Fibroblast of upper back skin (primary cell): ENCODE measurements at regions not wholly inside any gene's neighbourhood (a gene's known extent, or its start where the extent isn't known, plus 50 kb on each side); places are given as distances from the start of the nearest gene placed in this dataset.

ENCODE experiments used
- DNase-seq: peaks from one replicate; pipeline ENCODE4 v3.0.0-alpha.2; 2013

GRCh38 chr7:53719122-53719521 lies 683.7 kb downstream of the POM121L12 start:
- no peak for DNase-seq

DNA sequence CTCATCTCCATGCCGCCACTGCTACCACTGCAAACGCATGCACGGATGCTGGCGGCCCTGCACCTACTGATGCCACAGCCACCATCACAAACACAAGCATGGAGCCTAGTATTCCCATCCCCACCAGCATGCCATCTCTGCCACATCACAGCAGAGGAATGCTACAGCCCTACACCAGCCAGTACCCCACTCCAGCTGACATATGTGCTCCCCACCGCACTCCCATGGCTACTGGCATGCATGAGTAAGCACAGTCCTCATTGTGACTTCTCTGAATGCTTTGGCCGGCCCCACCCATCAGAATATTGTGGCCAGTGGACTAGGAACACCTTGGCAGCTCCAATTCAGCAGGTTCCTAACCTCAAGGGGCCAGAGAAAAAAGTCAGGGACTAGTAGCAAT lies 705.5 kb downstream of the POM121L12 start:
- no peak for DNase-seq

- DNase-seq, result no peak
Observed at GRCh38 chr7:53743697-53744402, 708.4 kb downstream of the POM121L12 start.

DNA sequence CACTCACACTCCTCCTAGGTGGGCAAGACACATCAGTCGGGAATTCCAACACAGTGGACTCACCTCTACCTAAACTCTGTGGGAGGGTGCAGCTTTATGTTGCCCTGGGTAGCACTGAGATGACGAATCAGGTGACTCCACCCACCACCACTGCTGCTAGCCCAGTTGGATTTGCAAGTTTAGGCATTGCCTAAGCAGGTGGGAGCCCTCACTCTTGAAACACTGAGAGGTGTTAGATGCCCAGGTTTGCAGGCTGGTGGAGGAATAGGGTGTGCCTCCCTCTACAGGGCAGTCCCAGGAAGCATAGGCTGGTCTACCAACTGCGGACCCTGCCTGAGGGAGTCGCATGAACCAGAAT lies 708.9 kb downstream of the POM121L12 start:
- DNase-seq, result no peak

DNA sequence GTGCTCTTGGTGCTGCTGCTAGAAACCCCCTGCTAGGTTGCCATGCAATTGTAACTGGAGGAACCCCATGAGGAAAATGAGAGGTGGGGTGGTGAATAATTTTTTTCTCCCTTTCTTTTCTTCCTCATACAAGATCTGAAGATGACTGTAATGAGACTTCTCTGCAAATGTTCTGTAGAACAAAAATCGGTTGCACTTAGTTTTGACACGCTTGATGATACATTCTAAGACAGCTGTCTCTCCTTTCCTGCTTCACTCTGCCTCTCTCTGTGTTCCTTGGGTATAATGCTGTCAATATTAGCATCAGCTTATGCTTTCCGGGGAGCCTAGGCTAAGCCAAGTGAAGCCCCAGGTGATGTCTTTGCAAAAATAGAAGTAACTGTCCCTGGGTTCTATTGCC lies 721.5 kb downstream of the POM121L12 start:
- DNase-seq, result no peak

DNA sequence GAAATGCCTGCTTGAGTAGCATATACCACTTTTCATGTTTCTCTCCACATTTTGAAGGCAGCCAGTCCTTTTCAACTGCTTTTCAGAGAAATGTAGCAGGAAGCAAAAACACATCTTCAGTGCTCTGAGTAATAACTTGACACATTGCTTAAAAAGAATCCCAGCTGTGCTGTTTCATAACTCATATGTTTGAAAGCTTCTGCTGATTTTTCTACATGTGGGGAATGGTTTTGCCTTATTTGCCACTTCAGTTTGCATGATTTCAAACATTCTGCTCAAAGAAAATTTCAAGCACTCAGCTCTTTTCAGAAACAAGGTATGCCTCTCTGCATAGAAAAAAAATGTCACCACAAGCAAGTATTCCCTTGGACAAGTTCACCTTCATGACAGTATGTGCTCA lies 732.8 kb downstream of the POM121L12 start:
- DNase-seq, result no peak

GRCh38 chr7:53771701-53772100 lies 736.3 kb downstream of the POM121L12 start:
- DNase-seq, result no peak

GRCh38 chr7:53776323-53776722 lies 740.9 kb downstream of the POM121L12 start:
- no peak for DNase-seq

GRCh38 chr7:53789741-53790140 lies 752.4 kb upstream of the VSTM2A start:
- DNase-seq, result no peak

- DNase-seq, result no peak
Observed at GRCh38 chr7:53794816-53795215, 747.4 kb upstream of the VSTM2A start.

- peak; percentile 26 for DNase-seq
Observed at GRCh38 chr7:53800746-53801145, 741.4 kb upstream of the VSTM2A start.

GRCh38 chr7:53806119-53806518 lies 736.1 kb upstream of the VSTM2A start:
- no peak for DNase-seq

DNA sequence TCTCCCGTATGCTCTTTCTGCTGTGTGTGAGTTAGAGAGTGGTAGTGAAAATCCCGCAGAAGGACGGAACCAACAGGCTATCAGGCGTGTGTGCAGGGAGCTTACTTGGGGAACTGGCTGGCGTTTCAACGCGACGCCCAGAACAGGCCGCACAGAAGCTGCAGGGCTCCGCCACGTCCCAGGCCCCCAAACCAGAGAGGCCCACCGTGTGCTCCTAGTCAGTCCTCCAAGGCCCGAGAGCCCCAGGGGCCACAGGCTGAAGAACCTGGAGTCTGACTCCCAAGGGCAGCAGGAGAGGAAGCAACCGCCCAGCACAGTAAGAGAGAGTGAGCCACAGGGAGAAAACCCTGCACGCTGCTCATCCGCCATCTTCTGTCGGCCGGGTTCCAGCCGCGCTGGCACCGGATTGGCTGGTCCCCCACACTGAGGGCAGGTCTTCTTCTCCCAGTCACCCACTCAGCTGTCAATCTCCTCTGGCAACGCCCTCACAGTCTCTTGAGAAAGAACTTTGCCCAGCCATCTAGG lies 730.6 kb upstream of the VSTM2A start:
- peak; percentile 25 for DNase-seq

GRCh38 chr7:53812135-53812534 lies 730.0 kb upstream of the VSTM2A start:
- DNase-seq, result no peak

DNA sequence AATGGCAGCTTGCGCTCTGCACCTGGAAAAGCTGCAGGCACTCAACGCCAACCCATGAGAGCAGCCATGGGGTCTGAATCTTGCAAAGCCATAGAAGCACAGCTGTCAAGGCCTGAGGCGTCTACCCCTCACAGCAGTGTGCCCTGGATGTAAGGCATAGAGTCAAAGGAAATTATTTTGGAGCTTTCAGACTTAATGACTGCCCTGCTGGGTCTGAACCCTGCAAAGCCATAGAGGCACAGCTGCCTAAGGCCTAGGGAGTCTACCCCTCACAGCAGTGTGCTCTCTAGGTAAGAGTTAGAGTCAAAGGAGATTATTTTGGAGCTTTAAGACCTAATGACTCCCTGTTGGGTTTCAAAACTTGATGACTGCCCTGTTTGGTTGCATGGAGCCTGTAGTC lies 706.9 kb upstream of the VSTM2A start:
- no peak for DNase-seq

DNA sequence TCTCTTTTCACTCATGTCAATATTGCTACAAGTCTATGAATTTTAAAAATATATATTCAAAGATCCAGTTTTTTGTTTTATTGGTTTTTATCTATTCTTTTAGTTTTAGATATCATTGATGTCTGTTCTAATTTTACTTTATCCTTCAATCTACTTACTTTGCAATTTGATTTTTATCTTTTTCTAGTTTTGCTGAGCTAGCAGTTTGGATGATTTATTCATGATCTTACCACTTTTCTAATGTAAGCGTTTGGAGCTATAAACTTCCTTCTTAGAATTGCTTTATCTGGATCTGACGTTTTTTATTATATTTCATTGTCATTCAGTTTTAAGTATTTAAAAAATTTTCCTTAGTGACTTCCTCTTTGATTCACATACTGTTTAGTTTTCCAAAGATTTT lies 664.5 kb upstream of the VSTM2A start:
- DNase-seq, result no peak

DNA sequence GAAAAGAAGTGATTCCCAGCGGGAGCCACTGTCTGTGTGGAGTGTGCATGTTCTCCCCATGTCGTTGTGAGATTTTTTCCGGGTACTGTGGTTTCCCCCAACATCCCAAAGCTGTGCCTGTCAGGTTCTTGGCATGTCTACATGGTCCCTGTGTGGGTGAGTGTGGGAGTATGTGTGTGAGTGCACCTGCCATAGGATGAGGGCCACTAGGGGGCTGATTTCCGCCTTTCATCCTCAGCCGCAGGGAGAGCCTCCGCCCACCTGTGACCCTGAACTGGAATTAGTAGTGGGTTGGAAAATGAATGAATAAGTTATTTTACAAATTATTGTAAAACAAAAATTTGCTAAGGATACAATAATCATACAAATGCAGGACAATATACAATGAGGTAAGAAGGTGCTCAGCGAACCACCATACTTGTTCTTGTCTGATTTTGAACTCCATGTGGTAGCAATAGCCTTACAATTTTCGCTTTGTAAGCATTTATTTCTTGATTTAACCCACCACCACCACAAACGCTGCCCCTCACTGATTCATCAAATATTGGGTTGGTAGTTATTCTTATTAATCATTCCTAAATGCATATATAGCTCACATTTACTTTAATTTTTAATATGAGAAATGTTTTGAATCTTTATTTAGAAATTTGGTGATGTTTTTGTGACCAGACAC lies 641.2 kb upstream of the VSTM2A start:
- DNase-seq, result no peak

GRCh38 chr7:53904355-53904754 lies 637.8 kb upstream of the VSTM2A start:
- no peak for DNase-seq

DNA sequence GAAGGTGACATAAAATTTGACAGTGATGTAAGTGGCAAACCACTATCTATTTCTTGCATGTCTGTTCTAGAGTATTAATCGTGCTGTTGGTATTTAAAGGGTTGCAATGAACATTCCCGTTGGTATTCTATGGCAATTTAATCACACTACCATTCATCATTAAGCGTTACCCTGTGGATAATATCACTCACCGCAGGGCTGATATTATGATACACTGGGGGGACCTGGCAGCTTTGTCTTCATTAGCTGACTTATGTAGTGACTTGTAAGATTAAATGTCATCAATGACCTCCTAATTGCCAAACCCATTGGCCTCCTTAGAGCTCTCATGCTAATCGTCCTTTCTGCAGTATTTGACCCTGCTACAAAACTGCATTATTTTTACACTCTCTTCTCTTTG lies 624.5 kb upstream of the VSTM2A start:
- no peak for DNase-seq

DNA sequence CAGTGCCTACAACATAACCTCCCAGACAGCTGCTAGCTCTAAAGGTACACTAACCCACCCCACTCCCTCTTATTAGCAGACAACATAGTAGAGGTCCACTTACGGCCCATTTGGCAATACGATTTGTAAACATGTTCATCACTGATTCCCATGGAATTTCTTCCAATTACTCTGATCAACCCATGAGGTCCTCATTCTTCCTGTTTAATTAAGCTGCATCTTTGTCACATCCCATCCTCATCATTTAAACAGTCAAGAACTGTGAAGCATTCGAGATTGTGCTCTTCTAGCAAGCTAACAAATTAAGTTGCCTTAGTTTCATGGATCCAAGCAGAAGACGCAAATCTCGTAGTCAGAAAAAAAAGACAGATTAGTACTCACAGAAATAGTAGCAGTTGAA lies 622.2 kb upstream of the VSTM2A start:
- no peak for DNase-seq

DNA sequence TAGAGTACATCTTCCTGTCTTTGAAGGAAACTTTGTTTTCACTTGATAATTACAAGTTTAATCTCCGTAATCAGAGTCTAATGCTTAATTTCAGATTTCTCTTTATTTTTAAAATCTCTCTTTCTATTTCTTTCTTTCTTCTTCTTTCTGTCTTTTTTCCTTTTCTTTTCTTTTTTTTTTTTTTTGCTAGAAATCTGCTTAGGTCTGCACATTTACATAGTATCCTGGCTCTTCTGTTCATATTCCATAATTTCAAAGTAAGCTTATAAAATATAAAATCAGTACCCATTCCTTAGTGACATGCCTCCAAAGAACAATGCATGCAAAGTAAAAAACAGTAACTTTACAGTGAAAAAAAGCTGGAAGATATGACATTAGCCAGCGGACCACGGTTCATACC lies 601.7 kb upstream of the VSTM2A start:
- no peak for DNase-seq

DNA sequence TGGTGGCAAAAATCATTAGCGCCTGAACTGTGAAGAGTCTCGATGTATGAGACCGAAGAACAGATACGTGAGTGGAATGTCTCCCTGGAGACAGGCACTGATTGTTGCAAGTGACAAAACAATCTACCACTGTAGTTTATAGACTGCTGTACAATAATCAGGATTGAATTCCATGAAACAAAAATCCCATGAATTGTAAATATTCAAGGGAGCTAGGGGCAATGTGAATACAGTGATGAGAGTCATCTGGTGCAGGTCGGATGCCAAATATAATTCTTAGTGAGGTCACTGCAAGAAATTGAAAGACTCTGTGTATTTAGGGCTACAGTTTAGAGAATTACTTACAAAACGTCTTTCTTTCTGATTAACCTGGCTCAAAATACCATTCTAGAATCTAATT lies 594.4 kb upstream of the VSTM2A start:
- DNase-seq, result no peak

DNA sequence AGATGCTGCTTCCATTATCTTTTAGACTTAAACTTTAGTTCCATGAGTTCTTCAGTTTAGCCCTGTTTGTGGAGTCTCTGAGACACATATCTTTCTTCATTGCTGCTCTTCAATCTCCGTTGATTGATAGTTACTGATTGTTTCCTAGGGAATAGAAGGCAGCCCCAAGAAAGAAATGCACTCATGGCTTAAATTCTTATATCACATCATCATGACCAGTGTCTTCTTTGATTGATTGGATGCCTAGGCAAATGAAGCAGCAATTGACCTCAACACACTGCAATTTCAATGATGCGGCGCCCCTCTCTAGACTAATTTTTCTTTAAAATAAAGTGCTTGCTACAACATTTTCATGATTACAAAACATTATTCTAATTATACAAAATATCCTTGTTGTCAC lies 576.5 kb upstream of the VSTM2A start:
- DNase-seq, result no peak

DNA sequence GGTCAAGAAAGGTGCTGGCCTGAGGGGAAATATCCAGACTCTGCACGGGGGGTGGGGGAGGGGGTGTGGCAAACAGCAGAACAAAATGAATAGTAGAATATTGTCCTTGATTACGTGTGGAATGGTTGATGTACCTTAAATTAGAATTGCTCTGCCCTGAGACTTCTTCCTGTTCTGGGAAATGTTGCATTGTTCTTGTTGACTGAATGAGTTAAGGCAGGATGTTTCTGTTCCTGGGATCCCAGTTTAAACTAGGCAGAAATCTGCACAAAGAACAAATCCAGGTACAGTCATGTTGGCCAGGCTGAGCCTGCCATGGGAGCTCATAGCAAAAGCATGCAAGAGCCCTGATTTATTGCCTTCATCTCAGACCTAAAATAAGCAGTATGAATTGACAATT lies 558.7 kb upstream of the VSTM2A start:
- DNase-seq, result no peak

GRCh38 chr7:53984776-53985175 lies 557.4 kb upstream of the VSTM2A start:
- DNase-seq, result no peak
